HG03064 (cell line): ENCODE measurements at regions not wholly inside any gene's neighbourhood (a gene's known extent, or its start where the extent isn't known, plus 50 kb on each side); places are given as distances from the start of the nearest gene placed in this dataset.

Source experiments
- ATAC-seq: cut with Tn5 transposase; IDR thresholded peaks from one replicate; pipeline ENCODE4 v1.9.1; 2021; ENCODE audit warnings: low read depth; ENCODE audit not compliant: unreplicated experiment

- ATAC-seq, result no peak
These were observed 208.9 kb upstream of the WSCD1 start for GRCh38 chr17:5861246-5861645.

GRCh38 chr17:5861854-5862253 lies 208.3 kb upstream of the WSCD1 start:
- ATAC-seq, result no peak

GRCh38 chr17:5862395-5862794 lies 207.8 kb upstream of the WSCD1 start:
- no peak for ATAC-seq

- ATAC-seq, result no peak
These were observed 205.2 kb upstream of the WSCD1 start for GRCh38 chr17:5864741-5865657.

GRCh38 chr17:5866978-5867377 lies 203.2 kb upstream of the WSCD1 start:
- ATAC-seq, result no peak

GRCh38 chr17:5869041-5869745 lies 201.0 kb upstream of the WSCD1 start:
- ATAC-seq, result no peak

GRCh38 chr17:5870231-5870953 lies 199.8 kb upstream of the WSCD1 start:
- no peak for ATAC-seq

- no peak for ATAC-seq
These were observed 198.5 kb upstream of the WSCD1 start for GRCh38 chr17:5871666-5872065.

- ATAC-seq, result no peak
These were observed 197.3 kb upstream of the WSCD1 start for GRCh38 chr17:5872831-5873230.

- ATAC-seq, result no peak
These were observed 196.4 kb upstream of the WSCD1 start for GRCh38 chr17:5873781-5874180.

GRCh38 chr17:5874486-5874885 lies 195.7 kb upstream of the WSCD1 start:
- ATAC-seq, result no peak

GRCh38 chr17:5877366-5877765 lies 192.8 kb upstream of the WSCD1 start:
- ATAC-seq, result no peak

GRCh38 chr17:5877948-5878347 lies 192.2 kb upstream of the WSCD1 start:
- no peak for ATAC-seq

GRCh38 chr17:5881849-5882248 lies 188.3 kb upstream of the WSCD1 start:
- no peak for ATAC-seq

- no peak for ATAC-seq
These were observed 186.2 kb upstream of the WSCD1 start for GRCh38 chr17:5883775-5884665.

GRCh38 chr17:5885336-5885735 lies 184.8 kb upstream of the WSCD1 start:
- no peak for ATAC-seq

GRCh38 chr17:5888811-5889210 lies 181.4 kb upstream of the WSCD1 start:
- no peak for ATAC-seq

- ATAC-seq, result no peak
These were observed 177.1 kb upstream of the WSCD1 start for GRCh38 chr17:5892921-5893675.

GRCh38 chr17:5893741-5894140 lies 176.4 kb upstream of the WSCD1 start:
- ATAC-seq, result no peak

- no peak for ATAC-seq
These were observed 174.9 kb upstream of the WSCD1 start for GRCh38 chr17:5895276-5895675.
